Heart right ventricle (tissue), 16 donors: ENCODE measurements at regions not wholly inside any gene's neighbourhood (a gene's known extent, or its start where the extent isn't known, plus 50 kb on each side); places are given as distances from the start of the nearest gene placed in this dataset.

Experiments
- ATAC-seq, 8 donors: fragments of 200-7000 bp; cut with Tn5 transposase; one replicate each; pipeline ENCODE4 v1.9.1; 2020; ENCODE audit warnings: mild to moderate bottlenecking in 8 of 8, moderate library complexity in 8 of 8, moderate number of reproducible peaks in 1 of 8
- DNase-seq, 2 donors: peaks; one replicate each; pipeline ENCODE4 v3.0.0-alpha.2; 2020
- H3K27ac ChIP-seq, 10 donors: fragments of 200-600 bp; sonication (generic) in 2 of 10; one replicate each; pipeline versions ENCODE4 v1.5.0 to v1.8.0; 2020 to 2022; ENCODE audit warnings: mild to moderate bottlenecking in 3 of 10
- H3K27me3 ChIP-seq, 7 donors: fragments of 200-600 bp; one replicate each; pipeline ENCODE4 v1.8.0; 2021 to 2022; ENCODE audit warnings: mild to moderate bottlenecking in 2 of 7
- H3K36me3 ChIP-seq, 9 donors: fragments of 200-600 bp; sonication (generic) in 1 of 9; one replicate each; pipeline versions ENCODE4 v1.5.0 to v1.8.0; 2020 to 2022; ENCODE audit warnings: mild to moderate bottlenecking in 2 of 9
- H3K4me1 ChIP-seq, 9 donors: fragments of 200-600 bp; sonication (generic) in 1 of 9; one replicate each; pipeline versions ENCODE4 v1.5.0 to v1.8.0; 2020 to 2022; ENCODE audit warnings: mild to moderate bottlenecking in 4 of 9
- H3K4me3 ChIP-seq, 10 donors: fragments of 200-600 bp; sonication (generic) in 2 of 10; one replicate each; pipeline versions ENCODE4 v1.5.0 to v1.8.0; 2020 to 2022; ENCODE audit warnings: mild to moderate bottlenecking in 7 of 10, moderate library complexity in 2 of 10
- H3K9me3 ChIP-seq, 11 donors: fragments of 200-600 bp in 10 of 11; sonication (generic) in 2 of 11; one replicate each; pipeline versions ENCODE4 v1.5.0 to v1.8.0; 2013 to 2022; ENCODE audit warnings: mild to moderate bottlenecking in 2 of 11, control low read depth in 1 of 11, moderate library complexity in 1 of 11
- WGBS, 2 donors: extraction: QIAGEN DNeasy Blood & Tissue Kit; methylation state at CpG; one replicate each; pipeline ENCODE4 v1.1.7; 2013; ENCODE audit warnings: inconsistent platforms in 1 of 2; 5-methylcytosine and 5-hydroxymethylcytosine counted together
- intact Hi-C, 10 donors: fragments of 100-400 bp; cut with DNase I; formaldehyde crosslinking; loops; one replicate each; pipeline versions ENCODE4 v1.11.1 to v1.14.2; 2022
- TF ChIP-seq, protein P1 (sequence below), 9 donors: fragments of 200-600 bp; sonication (generic) in 2 of 9; IDR thresholded peaks; one replicate each; pipeline versions ENCODE4 v1.5.0 to v1.8.0; 2021 to 2022; ENCODE audit warnings: antibody characterized with exemption in 9 of 9, mild to moderate bottlenecking in 5 of 9, moderate library complexity in 1 of 9
- donor health status: Arrhythmogenic right ventricular cardiomyopathy.
- donor health status: ischemic (EF 13 %, LVEDD 7.1; RV severe dilation, severe dysfunction).
- donor health status: healthy with polysubstance abuse.
- donor health status: DM: no; HTN: yes; CAD: no.
- donor health status: DM: no; HTN: no; CAD: no.
- donor health status: ischemic (EF 25% LVEDD 6.9; RV normal size, moderate dysfunction).
- donor health status: ischemic (EF 25% LVEDD 5.7; RV mildly dilated, moderate dysfunction).
- donor health status: healthy.
- donor health status: DM: yes; HTN: yes; CAD: no.
- donor health status: Ischemic cardiomyopathy.
- donor health status: ischemic (EF 35%, LVEDD 5.7; RV mildly dilated, moderate dysfunction).
- donor health status: nonischemic (EF 11% LVEDD 7.7; RV severe dilation, severe dysfunction).
- donor health status: DM: yes; HTN: yes; CAD: no.
- donor health status: PGD.
- donor health status: ischemic (EF 29% LVEDD 5.4; RV normal size, mild dysfunction).
- donor health status: nonischemic (EF 23%, LVEDD 6.1; RV moderate dilation, normal function).

DNA sequence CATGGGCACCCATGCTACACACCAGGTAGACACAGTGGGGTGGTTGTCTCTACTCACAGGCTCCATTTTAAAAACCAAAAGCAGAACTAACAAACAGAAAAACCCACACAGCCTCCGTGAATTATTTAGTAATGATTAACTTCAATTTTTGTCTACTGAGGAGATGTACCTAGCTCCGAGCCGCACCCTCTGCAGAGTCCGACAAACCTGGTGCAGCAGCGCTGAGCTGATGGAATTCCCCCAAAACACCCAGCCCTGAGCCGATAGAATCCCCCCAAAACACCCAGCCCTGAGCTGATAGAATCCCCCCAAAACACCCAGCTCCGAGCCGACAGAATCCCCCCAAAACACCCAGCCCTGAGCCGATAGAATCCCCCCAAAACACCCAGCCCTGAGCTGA lies 927.0 kb downstream of the BRD1 start:
- Histone ChIP-seq H3K27ac (no peak overlapping the region), H3K27me3 (peaks cover 0 to 32% (median 3%) of the 10 kb centered on the region in 7 donors), H3K4me3 (no peak overlapping the region), H3K4me1 (no peaks in the 10 kb centered on the region), H3K36me3 (no peaks in the 10 kb centered on the region), H3K9me3 (no peaks in the 10 kb centered on the region)
- WGBS, 2 donors = 83 to 88% methylated on average over 9 of the region's 9 CpGs
- ATAC-seq (no peak), DNase-seq (no peak)
- TF ChIP-seq, protein P1, sequence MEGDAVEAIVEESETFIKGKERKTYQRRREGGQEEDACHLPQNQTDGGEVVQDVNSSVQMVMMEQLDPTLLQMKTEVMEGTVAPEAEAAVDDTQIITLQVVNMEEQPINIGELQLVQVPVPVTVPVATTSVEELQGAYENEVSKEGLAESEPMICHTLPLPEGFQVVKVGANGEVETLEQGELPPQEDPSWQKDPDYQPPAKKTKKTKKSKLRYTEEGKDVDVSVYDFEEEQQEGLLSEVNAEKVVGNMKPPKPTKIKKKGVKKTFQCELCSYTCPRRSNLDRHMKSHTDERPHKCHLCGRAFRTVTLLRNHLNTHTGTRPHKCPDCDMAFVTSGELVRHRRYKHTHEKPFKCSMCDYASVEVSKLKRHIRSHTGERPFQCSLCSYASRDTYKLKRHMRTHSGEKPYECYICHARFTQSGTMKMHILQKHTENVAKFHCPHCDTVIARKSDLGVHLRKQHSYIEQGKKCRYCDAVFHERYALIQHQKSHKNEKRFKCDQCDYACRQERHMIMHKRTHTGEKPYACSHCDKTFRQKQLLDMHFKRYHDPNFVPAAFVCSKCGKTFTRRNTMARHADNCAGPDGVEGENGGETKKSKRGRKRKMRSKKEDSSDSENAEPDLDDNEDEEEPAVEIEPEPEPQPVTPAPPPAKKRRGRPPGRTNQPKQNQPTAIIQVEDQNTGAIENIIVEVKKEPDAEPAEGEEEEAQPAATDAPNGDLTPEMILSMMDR (IDR thresholded peaks at IDR 0.05) = no peak
- intact Hi-C loops = no loop called here

DNA sequence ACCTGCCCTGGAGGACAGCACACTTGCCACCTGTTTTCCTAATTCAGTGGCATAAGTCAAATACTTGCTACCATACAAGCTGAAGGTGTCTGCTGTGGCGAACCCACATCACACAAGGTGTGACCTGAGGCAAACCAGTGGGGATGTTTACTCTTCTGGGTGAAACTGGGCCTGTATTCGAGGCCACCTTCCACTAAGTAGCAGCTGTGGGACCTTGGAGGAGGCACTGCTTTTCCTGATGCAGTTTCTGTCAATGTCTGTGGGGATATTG lies 927.4 kb downstream of the BRD1 start:
- intact Hi-C loops = no loop called here
- TF ChIP-seq, protein P1 (IDR thresholded peaks at IDR 0.05) = no peak

DNA sequence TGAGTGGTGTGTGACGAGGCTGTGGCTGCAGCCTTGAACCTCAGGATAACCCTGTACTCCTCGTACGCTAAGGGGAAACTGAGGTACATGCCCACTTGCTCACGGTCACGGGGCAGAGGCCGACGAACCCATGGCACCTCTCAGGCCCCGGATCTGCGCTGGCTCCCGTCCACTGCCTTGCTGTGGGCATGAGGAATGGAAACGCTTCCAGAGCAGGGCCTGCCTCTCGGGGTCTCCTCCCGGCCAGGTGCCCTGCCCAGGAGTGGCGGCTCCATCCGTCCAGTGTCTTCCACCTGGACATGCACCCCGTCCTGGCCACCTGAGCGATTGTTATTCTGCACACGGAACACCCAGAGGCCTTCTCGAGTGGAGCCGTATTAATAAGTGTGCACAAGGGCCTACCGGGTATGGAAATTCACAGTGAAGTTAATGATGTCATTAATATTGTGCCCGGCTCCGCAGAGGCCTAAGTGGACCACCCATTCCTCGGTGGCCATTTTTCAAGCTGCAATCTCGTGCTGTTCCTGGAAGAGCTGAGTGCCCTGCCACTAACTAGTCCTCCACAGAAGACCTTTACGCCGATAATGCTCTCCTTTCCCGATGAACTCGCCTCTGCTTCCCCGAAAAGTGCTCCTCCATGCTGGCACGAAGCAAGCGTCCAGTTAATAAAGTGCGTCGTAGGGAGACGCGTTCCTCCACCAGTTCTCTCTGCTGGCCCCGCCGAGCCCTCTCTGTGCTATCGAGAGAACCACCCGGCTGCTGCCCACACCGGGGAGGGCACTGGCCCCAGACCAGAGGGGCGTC lies 927.9 kb downstream of the BRD1 start:
- DNase-seq (no peak), ATAC-seq (no peak)
- no peaks in the 10 kb centered on the region for H3K9me3 ChIP-seq
- TF ChIP-seq, protein P1 (IDR thresholded peaks at IDR 0.05) = no peak
- H3K4me3 ChIP-seq = no peak overlapping the region
- no peak overlapping the region for H3K27ac ChIP-seq
- intact Hi-C loops = no loop called here
- H3K36me3 ChIP-seq = no peaks in the 10 kb centered on the region
- WGBS, 2 donors = 85 to 86% methylated on average over 42 of the region's 42 CpGs
- H3K4me1 ChIP-seq = no peaks in the 10 kb centered on the region
- peaks cover 0 to 32% (median 9%) of the 10 kb centered on the region in 7 donors for H3K27me3 ChIP-seq

More for the DNA sequence above, 927.4 kb downstream of the BRD1 start:
- Histone ChIP-seq H3K9me3 (no peaks in the 10 kb centered on the region), H3K36me3 (no peaks in the 10 kb centered on the region), H3K4me3 (no peak overlapping the region), H3K27ac (no peak overlapping the region), H3K27me3 (peaks cover 0 to 32% (median 4%) of the 10 kb centered on the region in 7 donors), H3K4me1 (no peaks in the 10 kb centered on the region)
- DNase-seq (no peak), ATAC-seq (no peak)
- 66 to 67% methylated on average over 2 of the region's 2 CpGs for WGBS, 2 donors

DNA sequence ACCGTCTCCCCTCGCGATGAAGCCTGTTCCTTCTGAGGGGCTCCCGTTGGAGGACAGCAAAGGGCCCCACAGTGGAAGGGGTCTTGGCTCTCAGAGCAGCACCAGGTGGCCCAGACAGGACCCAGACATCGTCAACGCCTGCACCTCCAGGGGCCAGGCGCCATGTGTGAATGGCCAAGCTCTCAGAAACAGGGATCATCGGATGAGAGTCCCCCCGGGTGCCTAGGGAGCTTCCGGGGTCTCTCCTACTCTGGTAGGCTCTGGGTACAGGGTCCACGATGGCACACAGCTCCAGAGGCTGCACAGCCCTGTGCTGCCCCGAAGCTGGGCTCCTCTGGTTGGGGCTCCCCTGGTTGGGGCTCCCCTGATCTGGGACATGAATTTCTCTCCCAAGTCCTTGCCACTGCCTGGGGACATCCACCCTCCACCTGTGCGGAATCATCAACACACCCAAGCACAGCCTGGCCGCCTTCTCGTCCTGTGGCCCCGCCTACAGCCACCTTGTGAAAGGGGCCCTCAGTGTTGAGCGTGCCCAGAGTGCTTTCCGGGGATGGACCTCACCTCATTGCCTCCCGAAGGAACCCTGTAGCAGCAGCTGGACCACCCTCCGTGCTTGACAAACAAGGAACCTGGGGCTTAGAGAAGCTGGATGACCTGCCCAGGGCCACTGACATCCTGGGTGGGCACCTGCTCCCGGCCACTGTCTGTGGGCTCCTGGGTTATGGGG lies 929.0 kb downstream of the BRD1 start:
- 71 to 73% methylated on average over 21 of the region's 21 CpGs for WGBS, 2 donors
- TF ChIP-seq, protein P1 (IDR thresholded peaks at IDR 0.05) = no peak
- no peaks in the 10 kb centered on the region for H3K36me3 ChIP-seq

More for the DNA sequence above, 929.0 kb downstream of the BRD1 start:
- H3K9me3 ChIP-seq = no peaks in the 10 kb centered on the region
- intact Hi-C loops = no loop called here
- H3K4me3 ChIP-seq = no peak overlapping the region
- H3K27ac ChIP-seq = no peak overlapping the region
- no peaks in the 10 kb centered on the region for H3K4me1 ChIP-seq
- peaks cover 0 to 37% (median 10%) of the 10 kb centered on the region in 7 donors for H3K27me3 ChIP-seq
- DNase-seq (no peak), ATAC-seq (no peak)
